ENCODE measurements at regions not wholly inside any gene's neighbourhood (a gene's known extent, or its start where the extent isn't known, plus 50 kb on each side); places are given as distances from the start of the nearest gene placed in this dataset.

- TF ChIP-seq, protein P1, sequence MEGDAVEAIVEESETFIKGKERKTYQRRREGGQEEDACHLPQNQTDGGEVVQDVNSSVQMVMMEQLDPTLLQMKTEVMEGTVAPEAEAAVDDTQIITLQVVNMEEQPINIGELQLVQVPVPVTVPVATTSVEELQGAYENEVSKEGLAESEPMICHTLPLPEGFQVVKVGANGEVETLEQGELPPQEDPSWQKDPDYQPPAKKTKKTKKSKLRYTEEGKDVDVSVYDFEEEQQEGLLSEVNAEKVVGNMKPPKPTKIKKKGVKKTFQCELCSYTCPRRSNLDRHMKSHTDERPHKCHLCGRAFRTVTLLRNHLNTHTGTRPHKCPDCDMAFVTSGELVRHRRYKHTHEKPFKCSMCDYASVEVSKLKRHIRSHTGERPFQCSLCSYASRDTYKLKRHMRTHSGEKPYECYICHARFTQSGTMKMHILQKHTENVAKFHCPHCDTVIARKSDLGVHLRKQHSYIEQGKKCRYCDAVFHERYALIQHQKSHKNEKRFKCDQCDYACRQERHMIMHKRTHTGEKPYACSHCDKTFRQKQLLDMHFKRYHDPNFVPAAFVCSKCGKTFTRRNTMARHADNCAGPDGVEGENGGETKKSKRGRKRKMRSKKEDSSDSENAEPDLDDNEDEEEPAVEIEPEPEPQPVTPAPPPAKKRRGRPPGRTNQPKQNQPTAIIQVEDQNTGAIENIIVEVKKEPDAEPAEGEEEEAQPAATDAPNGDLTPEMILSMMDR (IDR thresholded peaks at IDR 0.05; ENCODE audit: insufficient read depth, low read depth, low read length, missing control alignments), result no peak
- DNase-seq (ENCODE audit: low read depth), result no peak
- no peak overlapping the region for H3K4me3 ChIP-seq (ENCODE audit: low read length)
Observed at GRCh38 chr6:33957892-33958525, 154.2 kb upstream of the MLN start.

- no peak for DNase-seq (ENCODE audit: low read depth)
- TF ChIP-seq, protein P1 (IDR thresholded peaks at IDR 0.05; ENCODE audit: insufficient read depth, low read depth, low read length, missing control alignments), result no peak
- no peak overlapping the region for H3K4me3 ChIP-seq (ENCODE audit: low read length)
Observed at GRCh38 chr6:33957131-33957891, 153.5 kb upstream of the MLN start.

DNA sequence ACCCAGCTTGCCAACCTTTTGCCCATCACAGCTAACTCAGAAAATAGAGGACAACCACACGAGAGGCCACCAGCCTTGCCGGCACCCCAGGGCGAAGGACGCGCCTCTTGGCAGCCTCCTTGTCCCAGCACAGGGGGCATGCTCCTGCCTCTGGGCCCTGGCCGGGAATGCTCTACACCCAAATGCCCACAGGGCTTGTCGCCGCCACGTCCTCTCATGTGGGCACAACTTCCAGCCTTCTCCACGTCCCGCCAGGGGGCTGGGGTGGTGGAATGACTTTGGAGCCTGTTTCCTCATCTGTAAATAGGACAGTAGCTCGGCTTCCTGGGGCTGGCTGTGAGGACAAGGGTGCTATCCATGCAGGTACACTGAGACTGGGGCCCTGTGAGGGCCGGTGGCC lies 152.4 kb upstream of the MLN start:
- no peak overlapping the region for H3K4me3 ChIP-seq (ENCODE audit: low read length)
- TF ChIP-seq, protein P1 (IDR thresholded peaks at IDR 0.05; ENCODE audit: insufficient read depth, low read depth, low read length, missing control alignments), result no peak
- DNase-seq (ENCODE audit: low read depth), result no peak

GRCh38 chr6:33955566-33955965 lies 151.8 kb upstream of the MLN start:
- no peak overlapping the region for H3K4me3 ChIP-seq (ENCODE audit: low read length)
- no peak for DNase-seq (ENCODE audit: low read depth)
- TF ChIP-seq, protein P1 (IDR thresholded peaks at IDR 0.05; ENCODE audit: insufficient read depth, low read depth, low read length, missing control alignments), result no peak

DNA sequence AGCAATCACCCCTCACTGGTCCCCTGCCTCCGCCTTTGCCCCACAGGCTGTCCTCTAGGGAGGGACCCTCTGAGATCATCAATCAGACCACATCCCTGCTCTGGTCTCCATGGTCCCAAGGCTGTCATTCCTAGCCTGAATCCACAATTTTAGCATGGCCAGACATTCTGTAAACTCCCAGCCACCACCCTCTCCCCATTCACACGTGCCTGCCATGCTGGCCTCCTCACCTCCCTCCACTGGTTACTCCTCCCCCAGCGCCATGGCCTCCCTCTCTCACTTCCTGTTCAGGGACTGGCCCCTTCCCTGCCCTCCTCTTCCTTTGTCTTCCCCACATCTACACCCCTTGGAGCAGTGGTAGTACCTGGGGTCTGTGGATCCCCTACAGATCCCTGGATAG lies 150.7 kb upstream of the MLN start:
- DNase-seq (ENCODE audit: low read depth), result no peak
- TF ChIP-seq, protein P1 (IDR thresholded peaks at IDR 0.05; ENCODE audit: insufficient read depth, low read depth, low read length, missing control alignments), result no peak
- no peak overlapping the region for H3K4me3 ChIP-seq (ENCODE audit: low read length)

- no peak overlapping the region for H3K4me3 ChIP-seq (ENCODE audit: low read length)
- TF ChIP-seq, protein P1 (IDR thresholded peaks at IDR 0.05; ENCODE audit: insufficient read depth, low read depth, low read length, missing control alignments), result no peak
- DNase-seq (ENCODE audit: low read depth), result no peak
Observed at GRCh38 chr6:33953171-33953570, 149.4 kb upstream of the MLN start.

All from epithelial cell of esophagus (primary cell).